A673 (cell line): ENCODE measurements at regions not wholly inside any gene's neighbourhood (a gene's known extent, or its start where the extent isn't known, plus 50 kb on each side); places are given as distances from the start of the nearest gene placed in this dataset.

ENCODE experiments used
- CTCF ChIP-seq: fragments of 300-800, 200-600 bp; sonication (generic); conservative IDR thresholded peaks from 2 replicates; pipeline ENCODE4 v1.5.1; 2017; ENCODE audit warnings: low read depth, mild to moderate bottlenecking, antibody characterized with exemption, low read length, moderate library complexity, mixed read lengths
- EZH2 ChIP-seq: fragments of 200-600 bp; sonication (generic); IDR thresholded peaks from 2 replicates; pipeline ENCODE4 v1.6.1; 2017; ENCODE audit warnings: borderline replicate concordance, low read depth, mild to moderate bottlenecking, mixed read lengths, antibody characterized with exemption, low read length; ENCODE audit not compliant: poor library complexity, severe bottlenecking

GRCh38 chr15:94125156-94125555, 106.2 kb upstream of the MCTP2 start:
- no peak for TF ChIP-seq CTCF
- no peak for TF ChIP-seq EZH2
